Lower leg skin (tissue), 3 donors: ENCODE measurements at regions not wholly inside any gene's neighbourhood (a gene's known extent, or its start where the extent isn't known, plus 50 kb on each side); places are given as distances from the start of the nearest gene placed in this dataset.

Experiments
- POLR2A ChIP-seq, 2 donors: fragments of 450-650 bp; IDR thresholded peaks; one replicate each; pipeline ENCODE4 v1.6.1; 2016 to 2017; ENCODE audit warnings: antibody characterized with exemption in 2 of 2, mild to moderate bottlenecking in 1 of 2, moderate library complexity in 1 of 2
- TF ChIP-seq, protein P1 (sequence below), 3 donors: fragments of 450-650 bp; IDR thresholded peaks; one replicate each; pipeline ENCODE4 v1.5.1; 2016; ENCODE audit warnings: antibody characterized with exemption in 3 of 3, mild to moderate bottlenecking in 3 of 3, moderate library complexity in 2 of 3

DNA sequence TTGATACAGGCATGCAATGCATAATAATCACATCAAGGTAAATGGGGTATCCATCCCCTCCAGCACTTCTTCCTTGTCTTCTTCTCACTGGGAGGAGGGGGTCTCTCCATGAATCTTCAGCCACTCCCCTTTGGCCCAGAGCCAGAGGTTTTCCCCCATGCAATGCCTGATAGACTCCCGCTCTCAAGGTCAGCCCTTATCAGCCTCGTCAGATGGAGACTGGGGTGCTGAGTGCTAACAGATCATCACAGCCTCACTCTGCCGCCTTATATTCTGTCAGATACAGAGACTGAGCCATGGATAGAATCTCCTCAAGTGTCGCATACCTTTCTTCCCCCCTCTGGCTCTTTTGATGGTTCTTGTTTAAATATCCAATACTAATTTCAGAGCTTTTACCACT is 503.1 kb downstream of the AACS start:
- TF ChIP-seq, protein P1, sequence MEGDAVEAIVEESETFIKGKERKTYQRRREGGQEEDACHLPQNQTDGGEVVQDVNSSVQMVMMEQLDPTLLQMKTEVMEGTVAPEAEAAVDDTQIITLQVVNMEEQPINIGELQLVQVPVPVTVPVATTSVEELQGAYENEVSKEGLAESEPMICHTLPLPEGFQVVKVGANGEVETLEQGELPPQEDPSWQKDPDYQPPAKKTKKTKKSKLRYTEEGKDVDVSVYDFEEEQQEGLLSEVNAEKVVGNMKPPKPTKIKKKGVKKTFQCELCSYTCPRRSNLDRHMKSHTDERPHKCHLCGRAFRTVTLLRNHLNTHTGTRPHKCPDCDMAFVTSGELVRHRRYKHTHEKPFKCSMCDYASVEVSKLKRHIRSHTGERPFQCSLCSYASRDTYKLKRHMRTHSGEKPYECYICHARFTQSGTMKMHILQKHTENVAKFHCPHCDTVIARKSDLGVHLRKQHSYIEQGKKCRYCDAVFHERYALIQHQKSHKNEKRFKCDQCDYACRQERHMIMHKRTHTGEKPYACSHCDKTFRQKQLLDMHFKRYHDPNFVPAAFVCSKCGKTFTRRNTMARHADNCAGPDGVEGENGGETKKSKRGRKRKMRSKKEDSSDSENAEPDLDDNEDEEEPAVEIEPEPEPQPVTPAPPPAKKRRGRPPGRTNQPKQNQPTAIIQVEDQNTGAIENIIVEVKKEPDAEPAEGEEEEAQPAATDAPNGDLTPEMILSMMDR (IDR thresholded peaks at IDR 0.05): no peak
- no peak for TF ChIP-seq POLR2A (IDR thresholded peaks at IDR 0.05)
